MCF 10A (cell line): ENCODE measurements at regions not wholly inside any gene's neighbourhood (a gene's known extent, or its start where the extent isn't known, plus 50 kb on each side); places are given as distances from the start of the nearest gene placed in this dataset.

Experiments used
- BruUV-seq: library from RNA; stranded (reverse); fragments of 400-500 nt; replicated peaks from 2 replicates; lab custom pipeline; 2021; lab: Mats Ljungman, UMichigan
- CTCF ChIA-PET: fragments of 300-600 bp; sonication (Branson Sonifier 250); formaldehyde crosslinking; extraction: SDS; loops from one replicate; lab custom pipeline; 2021; ENCODE audit warnings: antibody characterized with exemption, inconsistent platforms; lab: Yijun Ruan, JAX
- POLR2A ChIA-PET: fragments of 300-600, 350-650 bp; sonication (Branson Sonifier 250); formaldehyde crosslinking; extraction: SDS; loops from one replicate; lab custom pipeline; 2020; ENCODE audit warnings: antibody characterized with exemption, inconsistent platforms; lab: Yijun Ruan, JAX
- DNase-seq: peaks from one replicate; pipeline ENCODE4 v3.0.0-alpha.2; 2018; ENCODE audit not compliant: unreplicated experiment
- H3K27ac Mint-ChIP-seq: one replicate; pipeline ENCODE4 v1.8.0; 2022; ENCODE audit warnings: mild to moderate bottlenecking, low read depth, mixed read lengths; ENCODE audit not compliant: unreplicated experiment
- H3K27me3 Mint-ChIP-seq: one replicate; pipeline ENCODE4 v1.8.0; 2022; ENCODE audit warnings: mixed read lengths; ENCODE audit not compliant: insufficient read depth, unreplicated experiment
- H3K36me3 Mint-ChIP-seq: one replicate; pipeline ENCODE4 v1.8.0; 2022; ENCODE audit warnings: mild to moderate bottlenecking, moderate library complexity, mixed read lengths; ENCODE audit not compliant: insufficient read depth, unreplicated experiment
- H3K4me1 Mint-ChIP-seq: one replicate; pipeline ENCODE4 v1.8.0; 2022; ENCODE audit warnings: mixed read lengths; ENCODE audit not compliant: insufficient read depth, unreplicated experiment
- H3K4me3 Mint-ChIP-seq: one replicate; pipeline ENCODE4 v1.8.0; 2022; ENCODE audit warnings: mild to moderate bottlenecking, moderate library complexity, mixed read lengths; ENCODE audit not compliant: unreplicated experiment
- H3K9me3 Mint-ChIP-seq: one replicate; pipeline ENCODE4 v1.8.0; 2022; ENCODE audit warnings: mixed read lengths; ENCODE audit not compliant: unreplicated experiment
- intact Hi-C: fragments of 100-400 bp; cut with micrococcal nuclease; formaldehyde crosslinking; loops from 2 replicates; pipeline ENCODE4 v1.14.1; 2022
- TF ChIP-seq, protein P1 (sequence below): fragments of 200-600 bp; IDR thresholded peaks from one replicate; pipeline ENCODE4 v1.8.0; 2022; ENCODE audit warnings: antibody characterized with exemption, mild to moderate bottlenecking; ENCODE audit not compliant: unreplicated experiment

DNA sequence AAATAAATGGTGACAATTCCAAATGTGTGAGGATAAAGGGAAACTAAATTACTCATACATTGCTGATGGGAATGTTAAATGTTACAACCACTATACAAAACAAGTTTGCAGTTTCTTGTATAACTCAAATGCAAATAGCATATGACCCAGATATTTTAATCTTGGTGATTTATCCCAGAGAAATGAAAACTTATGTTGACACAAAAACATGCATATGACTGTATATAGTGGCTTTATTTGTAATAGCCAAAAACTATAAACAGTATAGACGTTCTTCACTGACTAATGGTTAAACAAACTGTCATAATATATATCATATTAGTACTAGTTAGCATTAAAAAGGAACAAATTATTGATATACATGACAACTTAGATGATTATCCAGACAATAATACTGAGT lies 619.2 kb downstream of the PDHA2 start:
- BruUV-seq, result no TSS peak
- DNase-seq, result no peak
- Mint-ChIP-seq H3K4me1 (no peaks in the 10 kb centered on the region), H3K9me3 (no peaks in the 10 kb centered on the region), H3K27ac (no peak overlapping the region), H3K4me3 (no peak overlapping the region), H3K36me3 (no peaks in the 10 kb centered on the region), H3K27me3 (no peaks in the 10 kb centered on the region)
- intact Hi-C loops, result no loop called here
- ChIA-PET CTCF (no interaction called here), POLR2A (no interaction called here)
- TF ChIP-seq, protein P1, sequence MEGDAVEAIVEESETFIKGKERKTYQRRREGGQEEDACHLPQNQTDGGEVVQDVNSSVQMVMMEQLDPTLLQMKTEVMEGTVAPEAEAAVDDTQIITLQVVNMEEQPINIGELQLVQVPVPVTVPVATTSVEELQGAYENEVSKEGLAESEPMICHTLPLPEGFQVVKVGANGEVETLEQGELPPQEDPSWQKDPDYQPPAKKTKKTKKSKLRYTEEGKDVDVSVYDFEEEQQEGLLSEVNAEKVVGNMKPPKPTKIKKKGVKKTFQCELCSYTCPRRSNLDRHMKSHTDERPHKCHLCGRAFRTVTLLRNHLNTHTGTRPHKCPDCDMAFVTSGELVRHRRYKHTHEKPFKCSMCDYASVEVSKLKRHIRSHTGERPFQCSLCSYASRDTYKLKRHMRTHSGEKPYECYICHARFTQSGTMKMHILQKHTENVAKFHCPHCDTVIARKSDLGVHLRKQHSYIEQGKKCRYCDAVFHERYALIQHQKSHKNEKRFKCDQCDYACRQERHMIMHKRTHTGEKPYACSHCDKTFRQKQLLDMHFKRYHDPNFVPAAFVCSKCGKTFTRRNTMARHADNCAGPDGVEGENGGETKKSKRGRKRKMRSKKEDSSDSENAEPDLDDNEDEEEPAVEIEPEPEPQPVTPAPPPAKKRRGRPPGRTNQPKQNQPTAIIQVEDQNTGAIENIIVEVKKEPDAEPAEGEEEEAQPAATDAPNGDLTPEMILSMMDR, result no peak

DNA sequence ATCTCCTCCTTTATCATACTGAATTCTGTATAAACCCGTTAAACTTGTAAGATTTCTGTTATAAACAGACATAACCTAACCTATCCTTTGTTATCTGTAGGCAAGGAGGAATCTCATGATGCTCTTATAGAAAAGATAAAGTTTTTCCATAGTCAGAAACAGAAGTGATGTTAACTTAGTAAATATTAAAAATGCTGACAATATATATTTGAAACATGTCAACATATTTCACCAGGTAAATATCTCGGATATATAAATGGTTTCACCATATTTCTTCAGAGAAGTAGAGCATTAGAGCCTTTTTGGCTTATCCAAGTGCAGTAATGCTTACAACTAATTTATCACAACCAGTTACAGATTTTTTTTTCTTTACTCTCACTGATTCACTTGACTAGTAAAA lies 625.9 kb downstream of the PDHA2 start:
- TF ChIP-seq, protein P1, result no peak
- Mint-ChIP-seq H3K27me3 (no peaks in the 10 kb centered on the region), H3K4me3 (no peak overlapping the region), H3K9me3 (peaks cover 7% of the 10 kb centered on the region), H3K4me1 (no peaks in the 10 kb centered on the region), H3K27ac (no peak overlapping the region), H3K36me3 (no peaks in the 10 kb centered on the region)
- ChIA-PET POLR2A (interaction anchor here (0.7 kb wide), 1 partner anchor 1316 kb away, joined by 3 read pairs; no protein-coding TSS in a partner anchor), CTCF (interaction anchor here (1.1 kb wide), 1 partner anchor 9 kb away, joined by 3 read pairs; no protein-coding TSS in a partner anchor)
- DNase-seq, result no peak
- intact Hi-C loops, result no loop called here
- no TSS peak for BruUV-seq

DNA sequence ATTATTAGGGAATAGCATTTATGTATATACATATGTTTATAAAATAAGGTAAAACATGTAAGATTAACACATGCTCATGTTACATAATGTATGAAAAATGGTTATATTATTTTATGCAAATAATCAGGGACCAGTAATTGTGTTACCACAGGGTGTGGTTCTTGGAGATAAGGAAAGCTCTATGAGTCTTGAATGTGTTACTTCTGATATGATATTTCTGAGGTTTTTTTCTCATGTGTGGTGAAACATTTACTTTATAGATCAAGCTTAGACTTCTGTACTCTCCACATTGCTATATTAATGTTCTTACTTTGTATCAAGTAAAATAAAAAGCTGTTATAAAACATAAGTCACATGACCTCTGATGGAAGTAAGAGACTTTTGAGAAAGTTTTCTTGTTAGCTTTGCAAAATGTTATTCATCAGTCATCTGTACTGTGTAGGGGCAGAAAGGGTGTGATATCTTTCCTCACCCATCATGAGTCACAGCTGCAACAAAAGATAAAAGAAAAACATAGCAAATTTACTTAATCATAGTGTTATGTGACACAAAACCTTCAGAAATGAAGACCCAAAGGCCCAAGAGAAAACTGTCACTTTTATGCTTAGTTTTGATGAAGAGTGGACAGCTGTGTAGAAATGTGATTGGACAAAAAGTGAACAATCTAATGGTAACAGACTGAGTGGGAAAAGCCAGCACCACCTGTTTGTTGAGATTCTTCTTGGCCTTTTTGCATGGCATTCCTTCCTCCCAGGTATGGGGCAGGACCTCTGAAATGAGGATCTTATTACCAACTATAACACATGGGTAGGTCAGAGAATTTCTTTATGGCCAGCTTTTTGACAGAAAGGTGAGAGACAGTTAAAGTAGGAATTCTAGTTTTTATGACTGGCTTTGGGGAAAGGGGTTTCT lies 632.3 kb downstream of the PDHA2 start:
- intact Hi-C loops, result no loop called here
- POLR2A ChIA-PET, result interaction anchor here (0.7 to 1.0 kb wide), 3 partner anchors 12 to 29 kb away, joined by 3 to 4 read pairs (median 4); no protein-coding TSS in a partner anchor
- peaks cover 7% of the 10 kb centered on the region for H3K9me3 Mint-ChIP-seq
- CTCF ChIA-PET, result interaction anchor here (0.7 kb wide), 1 partner anchor 1245 kb away, joined by 3 read pairs; no protein-coding TSS in a partner anchor
- no peak overlapping the region for H3K4me3 Mint-ChIP-seq
- peaks cover 9% of the 10 kb centered on the region for H3K4me1 Mint-ChIP-seq
- H3K27me3 Mint-ChIP-seq, result no peaks in the 10 kb centered on the region
- H3K27ac Mint-ChIP-seq, result no peak overlapping the region
- H3K36me3 Mint-ChIP-seq, result no peaks in the 10 kb centered on the region
- peak; percentile 24 for DNase-seq
- TF ChIP-seq, protein P1, result no peak
- no TSS peak for BruUV-seq

DNA sequence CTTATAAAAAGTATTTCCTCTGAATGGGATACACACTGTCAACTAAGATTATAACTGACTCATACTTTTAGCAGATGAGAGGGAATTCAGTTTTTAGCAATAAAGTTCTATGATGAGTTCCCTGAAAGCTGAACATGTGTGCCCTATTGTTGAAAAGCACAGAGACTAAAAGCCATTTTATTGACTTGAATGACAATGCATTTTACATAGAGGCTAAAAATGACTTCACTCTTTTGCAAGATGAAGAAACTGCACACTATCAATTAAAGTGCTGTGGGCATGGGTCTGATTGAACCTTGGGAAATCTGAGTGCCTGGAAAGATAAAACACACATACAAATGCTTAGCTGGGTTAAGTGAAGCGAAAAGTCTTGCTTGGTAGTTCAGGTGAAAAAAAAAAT lies 633.4 kb downstream of the PDHA2 start:
- Mint-ChIP-seq H3K27ac (no peak overlapping the region), H3K27me3 (no peaks in the 10 kb centered on the region), H3K9me3 (peaks cover 7% of the 10 kb centered on the region), H3K4me3 (no peak overlapping the region), H3K36me3 (no peaks in the 10 kb centered on the region), H3K4me1 (peaks cover 9% of the 10 kb centered on the region)
- BruUV-seq, result no TSS peak
- intact Hi-C loops, result no loop called here
- TF ChIP-seq, protein P1, result no peak
- DNase-seq, result no peak
- ChIA-PET CTCF (interaction anchor here (0.6 kb wide), 1 partner anchor 680 kb away, joined by 3 read pairs; no protein-coding TSS in a partner anchor), POLR2A (interaction anchor here (0.6 to 0.9 kb wide), 2 partner anchors 10 to 13 kb away, joined by 3 to 4 read pairs; no protein-coding TSS in a partner anchor)
